ENCODE measurements at regions not wholly inside any gene's neighbourhood (a gene's known extent, or its start where the extent isn't known, plus 50 kb on each side); places are given as distances from the start of the nearest gene placed in this dataset.

GRCh38 chr14:87879389-87879788, 113.6 kb downstream of the GALC start:
- Mint-ChIP-seq H3K27ac (no peak overlapping the region), H3K4me1 (ENCODE audit: low read depth) (no peaks in the 10 kb centered on the region), H3K36me3 (no peaks in the 10 kb centered on the region), H3K27me3 (no peaks in the 10 kb centered on the region), H3K9me3 (no peaks in the 10 kb centered on the region), H3K4me3 (no peak overlapping the region)
- no peak for DNase-seq
- ChIA-PET POLR2A (no interaction called here), CTCF (interaction anchor here (1.1 kb wide), 1 partner anchor 289 kb away, joined by 3 read pairs; no protein-coding TSS in a partner anchor)
- intact Hi-C loops (cut with micrococcal nuclease): no loop called here

GRCh38 chr14:87878959-87879358, 114.0 kb downstream of the GALC start:
- DNase-seq: no peak
- no peak overlapping the region for H3K4me3 Mint-ChIP-seq
- no peak overlapping the region for H3K27ac Mint-ChIP-seq
- H3K27me3 Mint-ChIP-seq: no peaks in the 10 kb centered on the region
- H3K9me3 Mint-ChIP-seq: no peaks in the 10 kb centered on the region
- POLR2A ChIA-PET: no interaction called here
- no peaks in the 10 kb centered on the region for H3K36me3 Mint-ChIP-seq
- CTCF ChIA-PET: interaction anchor here (1.1 kb wide), 1 partner anchor 289 kb away, joined by 3 read pairs; no protein-coding TSS in a partner anchor
- intact Hi-C loops (cut with micrococcal nuclease): no loop called here
- H3K4me1 Mint-ChIP-seq (ENCODE audit: low read depth): no peaks in the 10 kb centered on the region

DNA sequence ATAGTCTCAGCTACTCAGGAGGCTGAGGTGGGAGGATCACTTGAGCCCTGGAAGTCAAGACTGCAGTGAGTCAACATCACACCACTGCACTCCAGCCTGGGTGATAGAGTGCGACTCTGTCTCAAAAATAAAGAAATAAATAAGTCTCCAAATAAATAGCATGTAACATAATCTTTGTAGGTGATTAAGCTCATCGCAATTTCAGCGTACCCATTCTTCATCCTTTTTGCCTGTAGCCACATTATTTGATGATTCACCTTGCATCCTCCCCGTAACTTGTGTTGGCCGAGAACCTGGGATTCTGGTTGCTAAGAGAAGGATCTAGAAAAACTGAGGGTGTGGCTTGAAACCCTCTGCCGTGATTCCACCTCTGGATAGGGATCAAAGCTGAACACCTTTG, 115.1 kb downstream of the GALC start:
- no peaks in the 10 kb centered on the region for H3K27me3 Mint-ChIP-seq
- ChIA-PET CTCF (no interaction called here), POLR2A (no interaction called here)
- H3K4me1 Mint-ChIP-seq (ENCODE audit: low read depth): no peaks in the 10 kb centered on the region
- intact Hi-C loops (cut with micrococcal nuclease): no loop called here
- H3K36me3 Mint-ChIP-seq: no peaks in the 10 kb centered on the region
- H3K27ac Mint-ChIP-seq: no peak overlapping the region
- DNase-seq: no peak
- H3K9me3 Mint-ChIP-seq: no peaks in the 10 kb centered on the region
- H3K4me3 Mint-ChIP-seq: no peak overlapping the region

- H3K9me3 Mint-ChIP-seq: no peaks in the 10 kb centered on the region
- H3K36me3 Mint-ChIP-seq: no peaks in the 10 kb centered on the region
- H3K27ac Mint-ChIP-seq: no peak overlapping the region
- H3K4me1 Mint-ChIP-seq (ENCODE audit: low read depth): peaks cover 5% of the 10 kb centered on the region
- DNase-seq: no peak
- ChIA-PET POLR2A (no interaction called here), CTCF (interaction anchor here (1.2 to 1.8 kb wide), 2 partner anchors 69 to 294 kb away, joined by 3 to 6 read pairs; no protein-coding TSS in a partner anchor)
- peaks cover 1% of the 10 kb centered on the region for H3K27me3 Mint-ChIP-seq
- intact Hi-C loops (cut with micrococcal nuclease): no loop called here
- H3K4me3 Mint-ChIP-seq: no peak overlapping the region
Observed at GRCh38 chr14:87874676-87875075, 118.3 kb downstream of the GALC start.

GRCh38 chr14:87873741-87874140, 119.2 kb downstream of the GALC start:
- DNase-seq: no peak
- intact Hi-C loops (cut with micrococcal nuclease): no loop called here
- Mint-ChIP-seq H3K4me3 (no peak overlapping the region), H3K9me3 (no peaks in the 10 kb centered on the region), H3K27me3 (peaks cover 1% of the 10 kb centered on the region), H3K4me1 (ENCODE audit: low read depth) (peaks cover 9% of the 10 kb centered on the region), H3K36me3 (no peaks in the 10 kb centered on the region), H3K27ac (no peak overlapping the region)
- CTCF ChIA-PET: interaction anchor here (0.8 to 1.8 kb wide), 2 partner anchors 68 to 73 kb away, joined by 3 to 6 read pairs; no protein-coding TSS in a partner anchor
- POLR2A ChIA-PET: no interaction called here

DNA sequence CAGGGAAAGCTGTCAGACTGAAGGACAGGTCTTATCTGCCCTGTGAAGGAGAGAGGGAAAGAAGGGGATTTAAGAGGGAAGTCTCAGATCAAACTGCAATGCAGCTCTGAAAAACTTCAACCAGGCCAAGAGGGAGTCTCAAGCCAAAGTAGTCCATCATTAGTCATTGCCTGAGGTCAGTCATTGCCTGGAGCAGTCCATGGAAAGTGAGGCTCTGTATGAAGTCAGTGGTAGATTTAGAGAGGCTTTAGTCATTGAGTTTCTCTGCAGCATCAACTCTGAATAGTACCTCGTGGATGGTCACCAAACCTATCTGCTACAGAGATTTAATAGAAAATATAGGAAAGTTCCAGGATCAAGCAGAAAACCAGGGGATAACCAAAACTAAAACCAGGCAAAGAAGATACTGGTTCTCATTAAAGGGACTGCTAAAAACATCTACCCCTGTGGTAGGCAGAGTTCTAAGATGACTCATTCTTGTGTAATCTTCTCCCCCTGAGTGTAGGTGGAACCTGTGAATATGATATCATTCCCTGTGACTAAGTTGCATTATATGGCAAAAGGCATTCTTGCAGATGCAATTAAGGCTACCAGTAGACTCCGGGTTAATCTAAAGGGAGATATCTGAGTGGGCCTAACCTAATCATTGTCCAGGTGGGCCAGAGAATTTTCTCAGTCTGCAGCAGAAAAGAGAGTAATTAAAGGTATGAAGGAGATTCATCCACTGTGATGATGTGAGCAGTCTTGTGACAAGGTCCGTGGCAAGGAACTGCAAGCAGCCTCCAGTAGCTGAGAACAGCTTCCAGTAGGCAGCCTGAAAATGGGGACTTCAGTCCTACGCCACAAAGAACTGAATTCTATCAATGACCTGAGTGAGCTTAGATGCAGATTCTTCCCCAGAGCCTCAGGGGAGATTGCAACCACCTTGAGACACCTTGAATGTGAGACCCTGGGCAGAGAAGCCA, 123.1 kb downstream of the GALC start:
- Mint-ChIP-seq H3K27ac (no peak overlapping the region), H3K27me3 (peaks cover 1% of the 10 kb centered on the region), H3K4me3 (no peak overlapping the region), H3K9me3 (no peaks in the 10 kb centered on the region), H3K4me1 (ENCODE audit: low read depth) (peaks cover 9% of the 10 kb centered on the region), H3K36me3 (no peaks in the 10 kb centered on the region)
- intact Hi-C loops (cut with micrococcal nuclease): no loop called here
- no peak for DNase-seq
- CTCF ChIA-PET: no interaction called here
- POLR2A ChIA-PET: no interaction called here

GRCh38 chr14:87868920-87869319, 124.1 kb downstream of the GALC start:
- peaks cover 1% of the 10 kb centered on the region for H3K27me3 Mint-ChIP-seq
- ChIA-PET POLR2A (no interaction called here), CTCF (no interaction called here)
- no peak for DNase-seq
- intact Hi-C loops (cut with micrococcal nuclease): no loop called here
- H3K4me3 Mint-ChIP-seq: no peak overlapping the region
- H3K36me3 Mint-ChIP-seq: no peaks in the 10 kb centered on the region
- peaks cover 9% of the 10 kb centered on the region for H3K4me1 Mint-ChIP-seq (ENCODE audit: low read depth)
- no peaks in the 10 kb centered on the region for H3K9me3 Mint-ChIP-seq
- H3K27ac Mint-ChIP-seq: no peak overlapping the region

GRCh38 chr14:87866116-87866515, 126.9 kb downstream of the GALC start:
- intact Hi-C loops (cut with micrococcal nuclease): no loop called here
- POLR2A ChIA-PET: no interaction called here
- no peaks in the 10 kb centered on the region for H3K9me3 Mint-ChIP-seq
- H3K27ac Mint-ChIP-seq: no peak overlapping the region
- H3K27me3 Mint-ChIP-seq: peaks cover 1% of the 10 kb centered on the region
- H3K4me3 Mint-ChIP-seq: no peak overlapping the region
- DNase-seq: no peak
- CTCF ChIA-PET: interaction anchor here (1.2 kb wide), 1 partner anchor 61 kb away, joined by 3 read pairs; no protein-coding TSS in a partner anchor
- H3K4me1 Mint-ChIP-seq (ENCODE audit: low read depth): peaks cover 9% of the 10 kb centered on the region
- H3K36me3 Mint-ChIP-seq: no peaks in the 10 kb centered on the region

GRCh38 chr14:87864356-87865270, 128.4 kb downstream of the GALC start:
- ChIA-PET POLR2A (no interaction called here), CTCF (interaction anchor here (1.1 kb wide), 1 partner anchor 119 kb away, joined by 3 read pairs; no protein-coding TSS in a partner anchor)
- no peak for DNase-seq
- Mint-ChIP-seq H3K36me3 (no peaks in the 10 kb centered on the region), H3K4me3 (no peak overlapping the region), H3K4me1 (ENCODE audit: low read depth) (peaks cover 3% of the 10 kb centered on the region), H3K9me3 (no peaks in the 10 kb centered on the region), H3K27ac (no peak overlapping the region), H3K27me3 (no peaks in the 10 kb centered on the region)
- intact Hi-C loops (cut with micrococcal nuclease): no loop called here

DNA sequence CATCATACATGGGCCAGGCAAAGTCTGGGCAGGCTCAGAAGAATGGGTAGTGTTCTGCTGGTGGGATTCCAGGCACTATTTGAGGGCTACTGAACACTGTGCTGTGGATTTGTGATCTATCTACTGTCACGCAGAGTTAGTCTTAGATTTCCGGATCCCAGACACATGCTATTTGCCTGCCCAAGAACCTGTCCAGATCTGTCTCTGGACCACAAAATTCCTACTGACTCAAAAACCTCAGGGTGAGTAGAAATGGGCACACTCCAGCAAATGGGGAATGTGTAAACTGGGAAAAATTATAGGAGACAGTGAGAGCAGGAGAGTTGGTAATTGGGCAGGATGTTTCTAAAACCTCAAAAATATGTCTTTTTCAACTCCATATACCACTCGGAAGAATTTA, 129.9 kb downstream of the GALC start:
- intact Hi-C loops (cut with micrococcal nuclease): no loop called here
- Mint-ChIP-seq H3K4me3 (no peak overlapping the region), H3K36me3 (no peaks in the 10 kb centered on the region), H3K9me3 (no peaks in the 10 kb centered on the region), H3K27me3 (no peaks in the 10 kb centered on the region), H3K27ac (no peak overlapping the region), H3K4me1 (ENCODE audit: low read depth) (no peaks in the 10 kb centered on the region)
- POLR2A ChIA-PET: no interaction called here
- CTCF ChIA-PET: no interaction called here
- no peak for DNase-seq

GRCh38 chr14:87852107-87852506, 140.9 kb downstream of the GALC start:
- H3K9me3 Mint-ChIP-seq: no peaks in the 10 kb centered on the region
- no peaks in the 10 kb centered on the region for H3K4me1 Mint-ChIP-seq (ENCODE audit: low read depth)
- intact Hi-C loops (cut with micrococcal nuclease): no loop called here
- H3K36me3 Mint-ChIP-seq: no peaks in the 10 kb centered on the region
- peaks cover 1% of the 10 kb centered on the region for H3K27me3 Mint-ChIP-seq
- CTCF ChIA-PET: no interaction called here
- H3K27ac Mint-ChIP-seq: no peak overlapping the region
- DNase-seq: no peak
- POLR2A ChIA-PET: no interaction called here
- no peak overlapping the region for H3K4me3 Mint-ChIP-seq

DNA sequence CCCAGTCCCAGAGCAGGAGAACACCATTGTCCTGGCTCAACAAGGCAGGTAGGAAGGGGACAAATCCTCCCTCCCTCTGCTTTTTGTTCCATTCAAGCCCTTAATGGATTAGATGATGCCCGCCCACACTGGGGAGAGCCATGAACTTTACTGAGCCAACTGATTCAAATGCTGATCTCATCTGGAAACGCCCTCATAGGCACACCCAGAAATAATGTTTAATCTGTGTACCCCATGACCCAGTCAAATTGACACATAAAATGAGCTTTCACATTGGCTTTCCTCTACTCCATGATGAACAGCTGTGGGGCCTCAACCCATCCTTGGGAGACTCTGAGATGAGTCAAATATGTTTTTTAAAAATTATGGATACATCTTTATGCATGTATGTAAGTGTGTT, 141.8 kb downstream of the GALC start:
- H3K4me1 Mint-ChIP-seq (ENCODE audit: low read depth): no peaks in the 10 kb centered on the region
- H3K27me3 Mint-ChIP-seq: no peaks in the 10 kb centered on the region
- ChIA-PET CTCF (no interaction called here), POLR2A (no interaction called here)
- no peaks in the 10 kb centered on the region for H3K36me3 Mint-ChIP-seq
- intact Hi-C loops (cut with micrococcal nuclease): no loop called here
- no peak overlapping the region for H3K4me3 Mint-ChIP-seq
- H3K9me3 Mint-ChIP-seq: no peaks in the 10 kb centered on the region
- no peak for DNase-seq
- H3K27ac Mint-ChIP-seq: no peak overlapping the region
